Mesendoderm (in vitro differentiated cells): ENCODE measurements at regions not wholly inside any gene's neighbourhood (a gene's known extent, or its start where the extent isn't known, plus 50 kb on each side); places are given as distances from the start of the nearest gene placed in this dataset.

Experiments
- DNase-seq: peaks from one replicate; pipeline ENCODE4 v3.0.0; 2013
- H2AK5ac ChIP-seq: 2 replicates; pipeline ENCODE4 v1.6.1; 2013; ENCODE audit warnings: low read length, inconsistent platforms
- H2BK120ac ChIP-seq: 2 replicates; pipeline ENCODE4 v1.6.1; 2013; ENCODE audit warnings: low read depth, mild to moderate bottlenecking, low read length, moderate library complexity, mixed read lengths
- H2BK15ac ChIP-seq: replicated peaks from 2 replicates; pipeline ENCODE4 v1.6.1; 2013; ENCODE audit warnings: low read depth, mild to moderate bottlenecking, moderate library complexity
- H2BK5ac ChIP-seq: 2 replicates; pipeline ENCODE4 v1.6.1; 2013; ENCODE audit warnings: low read length, inconsistent platforms
- H3K18ac ChIP-seq: 2 replicates; pipeline ENCODE4 v1.6.1; 2013; ENCODE audit warnings: mild to moderate bottlenecking, low read length, mixed read lengths
- H3K23ac ChIP-seq: one replicate; pipeline ENCODE4 v1.6.1; 2013; ENCODE audit warnings: low read length
- H3K27ac ChIP-seq: 2 replicates; pipeline ENCODE4 v1.5.1; 2013; ENCODE audit warnings: low read depth, mild to moderate bottlenecking, inconsistent platforms, low read length, moderate library complexity
- H3K27me3 ChIP-seq: 2 replicates; pipeline ENCODE4 v1.6.1; 2013; ENCODE audit warnings: low read length, control low read depth, mild to moderate bottlenecking, inconsistent platforms; ENCODE audit not compliant: insufficient read depth, poor library complexity
- H3K36me3 ChIP-seq: 2 replicates; pipeline ENCODE4 v1.6.1; 2013; ENCODE audit warnings: low read length, inconsistent platforms; ENCODE audit not compliant: control insufficient read depth, insufficient read depth
- H3K4ac ChIP-seq: one replicate; pipeline ENCODE4 v1.6.1; 2013; ENCODE audit warnings: low read depth, mild to moderate bottlenecking, low read length, moderate library complexity
- H3K4me1 ChIP-seq: 2 replicates; pipeline ENCODE4 v1.6.1; 2013; ENCODE audit warnings: low read depth, low read length, inconsistent platforms; ENCODE audit not compliant: control insufficient read depth
- H3K4me2 ChIP-seq: 2 replicates; pipeline ENCODE4 v1.6.1; 2013; ENCODE audit warnings: low read length
- H3K4me3 ChIP-seq: 2 replicates; pipeline ENCODE4 v1.5.1; 2013; ENCODE audit warnings: mild to moderate bottlenecking, low read length
- H3K56ac ChIP-seq: one replicate; pipeline ENCODE4 v1.6.1; 2013; ENCODE audit warnings: low read length
- H3K79me1 ChIP-seq: 2 replicates; pipeline ENCODE4 v1.6.1; 2013; ENCODE audit warnings: low read length, inconsistent platforms
- H3K79me2 ChIP-seq: 2 replicates; pipeline ENCODE4 v1.6.1; 2013; ENCODE audit warnings: mild to moderate bottlenecking, low read length; ENCODE audit not compliant: control insufficient read depth, insufficient read depth
- H3K9ac ChIP-seq: 2 replicates; pipeline ENCODE4 v1.6.1; 2013; ENCODE audit warnings: low read length, inconsistent platforms
- H4K5ac ChIP-seq: one replicate; pipeline ENCODE4 v1.6.1; 2013; ENCODE audit warnings: low read length
- H4K8ac ChIP-seq: one replicate; pipeline ENCODE4 v1.6.1; 2013; ENCODE audit warnings: low read depth, mild to moderate bottlenecking, control low read depth, low read length, moderate library complexity
- WGBS: extraction: QIAGEN DNeasy Blood & Tissue Kit; methylation state at CpG from one replicate; pipeline ENCODE4 v1.1.7; 2013; ENCODE audit warnings: low lambda C conversion rate, missing lambda C conversion rate; ENCODE audit not compliant: insufficient coverage; ENCODE audit errors: extremely low coverage; 5-methylcytosine and 5-hydroxymethylcytosine counted together

- Histone ChIP-seq H4K5ac (no peak overlapping the region), H3K18ac (no peak overlapping the region), H2BK5ac (no peak overlapping the region), H3K79me1 (no peaks in the 10 kb centered on the region), H3K27me3 (no peaks in the 10 kb centered on the region), H3K4ac (no peak overlapping the region), H3K23ac (no peak overlapping the region), H3K56ac (no peak overlapping the region), H3K9ac (no peak overlapping the region), H3K79me2 (no peaks in the 10 kb centered on the region), H3K36me3 (no peaks in the 10 kb centered on the region), H3K4me3 (no peak overlapping the region), H2BK120ac (no peak overlapping the region), H4K8ac (no peak overlapping the region), H3K4me2 (no peak overlapping the region), H2AK5ac (no peak overlapping the region), H3K4me1 (no peaks in the 10 kb centered on the region), H3K27ac (no peak overlapping the region), H2BK15ac (no peak overlapping the region)
- no peak for DNase-seq
- WGBS: no CpG with 5 or more reads among the region's 1 CpG
Measured at GRCh38 chr9:28834156-28834555, 1260.9 kb upstream of the C9orf72 start.

- Histone ChIP-seq H3K9ac (no peak overlapping the region), H3K79me2 (no peaks in the 10 kb centered on the region), H3K27ac (no peak overlapping the region), H2BK120ac (no peak overlapping the region), H3K4ac (no peak overlapping the region), H3K56ac (no peak overlapping the region), H2BK15ac (no peak overlapping the region), H3K27me3 (no peaks in the 10 kb centered on the region), H3K4me1 (no peaks in the 10 kb centered on the region), H3K4me3 (no peak overlapping the region), H4K5ac (no peak overlapping the region), H4K8ac (no peak overlapping the region), H2AK5ac (no peak overlapping the region), H3K79me1 (no peaks in the 10 kb centered on the region), H3K23ac (no peak overlapping the region), H3K4me2 (no peak overlapping the region), H3K18ac (no peak overlapping the region), H2BK5ac (no peak overlapping the region), H3K36me3 (no peaks in the 10 kb centered on the region)
- WGBS: no CpG with 5 or more reads among the region's 9 CpGs
- DNase-seq: no peak
Measured at GRCh38 chr9:28839778-28840430, 1266.6 kb upstream of the C9orf72 start.

GRCh38 chr9:28841775-28842174 lies 1268.5 kb upstream of the C9orf72 start:
- no peak for DNase-seq
- H2BK5ac ChIP-seq: no peak overlapping the region
- no CpG with 5 or more reads among the region's 2 CpGs for WGBS

GRCh38 chr9:28847331-28847730 lies 1274.0 kb upstream of the C9orf72 start:
- Histone ChIP-seq H2BK5ac (no peak overlapping the region), H3K4me3 (no peak overlapping the region), H3K79me2 (no peaks in the 10 kb centered on the region), H3K4me1 (no peaks in the 10 kb centered on the region), H3K18ac (no peak overlapping the region), H4K5ac (no peak overlapping the region), H3K4me2 (no peak overlapping the region), H3K4ac (no peak overlapping the region), H3K36me3 (no peaks in the 10 kb centered on the region), H3K23ac (no peak overlapping the region), H4K8ac (no peak overlapping the region), H3K56ac (no peak overlapping the region), H2AK5ac (no peak overlapping the region), H3K27ac (no peak overlapping the region), H3K79me1 (no peaks in the 10 kb centered on the region), H2BK120ac (no peak overlapping the region), H2BK15ac (no peak overlapping the region), H3K27me3 (no peaks in the 10 kb centered on the region), H3K9ac (no peak overlapping the region)
- DNase-seq: no peak
- no CpG with 5 or more reads among the region's 1 CpG for WGBS

More at GRCh38 chr9:28841775-28842174, 1268.5 kb upstream of the C9orf72 start:
- H3K36me3 ChIP-seq: no peaks in the 10 kb centered on the region
- H2BK15ac ChIP-seq: no peak overlapping the region
- no peak overlapping the region for H3K27ac ChIP-seq
- no peaks in the 10 kb centered on the region for H3K4me1 ChIP-seq
- no peak overlapping the region for H3K56ac ChIP-seq
- no peak overlapping the region for H2BK120ac ChIP-seq
- H3K18ac ChIP-seq: no peak overlapping the region
- no peaks in the 10 kb centered on the region for H3K79me2 ChIP-seq
- no peaks in the 10 kb centered on the region for H3K79me1 ChIP-seq
- no peak overlapping the region for H3K4ac ChIP-seq
- no peak overlapping the region for H2AK5ac ChIP-seq
- no peak overlapping the region for H4K5ac ChIP-seq
- H3K23ac ChIP-seq: no peak overlapping the region
- no peak overlapping the region for H3K9ac ChIP-seq
- H3K27me3 ChIP-seq: no peaks in the 10 kb centered on the region
- H3K4me3 ChIP-seq: no peak overlapping the region
- H4K8ac ChIP-seq: no peak overlapping the region
- H3K4me2 ChIP-seq: no peak overlapping the region

- Histone ChIP-seq H3K79me2 (no peaks in the 10 kb centered on the region), H3K27ac (no peak overlapping the region)
- no CpG with 5 or more reads among the region's 2 CpGs for WGBS
Measured at GRCh38 chr9:28848671-28849070, 1275.4 kb upstream of the C9orf72 start.

GRCh38 chr9:28853477-28853876 lies 1280.2 kb upstream of the C9orf72 start:
- no peak overlapping the region for H4K8ac ChIP-seq
- no peak overlapping the region for H3K4me2 ChIP-seq
- no peak overlapping the region for H3K4me3 ChIP-seq
- H3K27me3 ChIP-seq: no peaks in the 10 kb centered on the region
- no peak overlapping the region for H3K27ac ChIP-seq
- H2BK120ac ChIP-seq: no peak overlapping the region
- no peaks in the 10 kb centered on the region for H3K36me3 ChIP-seq
- DNase-seq: peak; percentile 38
- no peaks in the 10 kb centered on the region for H3K79me1 ChIP-seq
- no peak overlapping the region for H3K9ac ChIP-seq
- H3K56ac ChIP-seq: no peak overlapping the region
- no peak overlapping the region for H4K5ac ChIP-seq
- H3K23ac ChIP-seq: no peak overlapping the region
- H2BK5ac ChIP-seq: no peak overlapping the region
- no peak overlapping the region for H2BK15ac ChIP-seq
- H3K4me1 ChIP-seq: no peaks in the 10 kb centered on the region
- no peak overlapping the region for H3K18ac ChIP-seq
- H2AK5ac ChIP-seq: no peak overlapping the region
- H3K4ac ChIP-seq: no peak overlapping the region
- no peaks in the 10 kb centered on the region for H3K79me2 ChIP-seq
- no CpG with 5 or more reads among the region's 4 CpGs for WGBS

More at GRCh38 chr9:28848671-28849070, 1275.4 kb upstream of the C9orf72 start:
- H4K8ac ChIP-seq: no peak overlapping the region
- H3K23ac ChIP-seq: no peak overlapping the region
- H3K79me1 ChIP-seq: no peaks in the 10 kb centered on the region
- H3K27me3 ChIP-seq: no peaks in the 10 kb centered on the region
- no peak overlapping the region for H3K18ac ChIP-seq
- H3K4me1 ChIP-seq: no peaks in the 10 kb centered on the region
- H2BK15ac ChIP-seq: no peak overlapping the region
- H3K9ac ChIP-seq: no peak overlapping the region
- H2AK5ac ChIP-seq: no peak overlapping the region
- H3K4me3 ChIP-seq: no peak overlapping the region
- no peak overlapping the region for H3K4me2 ChIP-seq
- no peak overlapping the region for H3K4ac ChIP-seq
- no peak for DNase-seq
- no peak overlapping the region for H2BK5ac ChIP-seq
- no peak overlapping the region for H3K56ac ChIP-seq
- no peaks in the 10 kb centered on the region for H3K36me3 ChIP-seq
- no peak overlapping the region for H2BK120ac ChIP-seq
- no peak overlapping the region for H4K5ac ChIP-seq
